ENCODE measurements at regions not wholly inside any gene's neighbourhood (a gene's known extent, or its start where the extent isn't known, plus 50 kb on each side); places are given as distances from the start of the nearest gene placed in this dataset.

DNA sequence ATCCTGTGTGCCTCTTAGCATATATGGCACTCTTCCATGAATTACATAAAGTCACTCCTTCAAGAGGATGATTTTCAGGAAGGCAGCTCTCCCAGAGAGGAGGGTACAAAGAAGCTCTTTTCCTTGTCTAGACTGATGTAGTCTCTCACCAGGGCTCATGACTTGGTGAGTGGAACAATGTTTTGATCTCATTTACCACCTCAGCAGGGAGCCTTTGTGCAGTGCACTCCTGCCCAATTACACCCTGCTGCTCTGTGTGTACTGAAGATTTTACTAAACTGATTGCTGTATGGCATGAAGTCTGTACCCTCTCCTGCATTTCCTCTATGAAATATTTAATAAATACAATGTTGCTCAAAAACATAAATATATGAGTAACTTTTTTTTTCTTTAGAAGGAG lies 598.3 kb upstream of the HS3ST5 start:
- TF ChIP-seq, protein P1, sequence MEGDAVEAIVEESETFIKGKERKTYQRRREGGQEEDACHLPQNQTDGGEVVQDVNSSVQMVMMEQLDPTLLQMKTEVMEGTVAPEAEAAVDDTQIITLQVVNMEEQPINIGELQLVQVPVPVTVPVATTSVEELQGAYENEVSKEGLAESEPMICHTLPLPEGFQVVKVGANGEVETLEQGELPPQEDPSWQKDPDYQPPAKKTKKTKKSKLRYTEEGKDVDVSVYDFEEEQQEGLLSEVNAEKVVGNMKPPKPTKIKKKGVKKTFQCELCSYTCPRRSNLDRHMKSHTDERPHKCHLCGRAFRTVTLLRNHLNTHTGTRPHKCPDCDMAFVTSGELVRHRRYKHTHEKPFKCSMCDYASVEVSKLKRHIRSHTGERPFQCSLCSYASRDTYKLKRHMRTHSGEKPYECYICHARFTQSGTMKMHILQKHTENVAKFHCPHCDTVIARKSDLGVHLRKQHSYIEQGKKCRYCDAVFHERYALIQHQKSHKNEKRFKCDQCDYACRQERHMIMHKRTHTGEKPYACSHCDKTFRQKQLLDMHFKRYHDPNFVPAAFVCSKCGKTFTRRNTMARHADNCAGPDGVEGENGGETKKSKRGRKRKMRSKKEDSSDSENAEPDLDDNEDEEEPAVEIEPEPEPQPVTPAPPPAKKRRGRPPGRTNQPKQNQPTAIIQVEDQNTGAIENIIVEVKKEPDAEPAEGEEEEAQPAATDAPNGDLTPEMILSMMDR (IDR thresholded peaks at IDR 0.05; ENCODE audit: low read length), result no peak
- TF ChIP-seq EZH2 (IDR thresholded peaks at IDR 0.05; ENCODE audit: borderline replicate concordance, low read length), result no peak

Measured in OCI-LY1 (cell line).